Mesothelial cell of epicardium (in vitro differentiated cells): ENCODE measurements at regions not wholly inside any gene's neighbourhood (a gene's known extent, or its start where the extent isn't known, plus 50 kb on each side); places are given as distances from the start of the nearest gene placed in this dataset.

ENCODE experiments used
- DNase-seq, 2 experiments: peaks; one replicate each; pipeline ENCODE4 v3.0.0; 2021; ENCODE audit warnings: low spot score in 2 of 2; ENCODE audit not compliant: unreplicated experiment in 2 of 2
- H3K27ac Mint-ChIP-seq: 2 replicates; pipeline ENCODE4 v1.8.0; 2021; ENCODE audit warnings: mixed read lengths
- H3K27me3 Mint-ChIP-seq: 2 replicates; pipeline ENCODE4 v1.8.0; 2021; ENCODE audit warnings: low read depth, mixed read lengths
- H3K36me3 Mint-ChIP-seq: 2 replicates; pipeline ENCODE4 v1.8.0; 2021; ENCODE audit warnings: mixed read lengths
- H3K4me1 Mint-ChIP-seq: 2 replicates; pipeline ENCODE4 v1.8.0; 2021; ENCODE audit warnings: mixed read lengths
- H3K4me3 Mint-ChIP-seq: 2 replicates; pipeline ENCODE4 v1.8.0; 2021; ENCODE audit warnings: mild to moderate bottlenecking, moderate library complexity, mixed read lengths
- H3K9me3 Mint-ChIP-seq: 2 replicates; pipeline ENCODE4 v1.8.0; 2021; ENCODE audit warnings: mixed read lengths
- TF ChIP-seq, protein P1 (sequence below): fragments of 200-600 bp; sonication (generic); IDR thresholded peaks from one replicate; pipeline ENCODE4 v1.5.0; 2021; ENCODE audit warnings: antibody characterized with exemption; ENCODE audit not compliant: unreplicated experiment

DNA sequence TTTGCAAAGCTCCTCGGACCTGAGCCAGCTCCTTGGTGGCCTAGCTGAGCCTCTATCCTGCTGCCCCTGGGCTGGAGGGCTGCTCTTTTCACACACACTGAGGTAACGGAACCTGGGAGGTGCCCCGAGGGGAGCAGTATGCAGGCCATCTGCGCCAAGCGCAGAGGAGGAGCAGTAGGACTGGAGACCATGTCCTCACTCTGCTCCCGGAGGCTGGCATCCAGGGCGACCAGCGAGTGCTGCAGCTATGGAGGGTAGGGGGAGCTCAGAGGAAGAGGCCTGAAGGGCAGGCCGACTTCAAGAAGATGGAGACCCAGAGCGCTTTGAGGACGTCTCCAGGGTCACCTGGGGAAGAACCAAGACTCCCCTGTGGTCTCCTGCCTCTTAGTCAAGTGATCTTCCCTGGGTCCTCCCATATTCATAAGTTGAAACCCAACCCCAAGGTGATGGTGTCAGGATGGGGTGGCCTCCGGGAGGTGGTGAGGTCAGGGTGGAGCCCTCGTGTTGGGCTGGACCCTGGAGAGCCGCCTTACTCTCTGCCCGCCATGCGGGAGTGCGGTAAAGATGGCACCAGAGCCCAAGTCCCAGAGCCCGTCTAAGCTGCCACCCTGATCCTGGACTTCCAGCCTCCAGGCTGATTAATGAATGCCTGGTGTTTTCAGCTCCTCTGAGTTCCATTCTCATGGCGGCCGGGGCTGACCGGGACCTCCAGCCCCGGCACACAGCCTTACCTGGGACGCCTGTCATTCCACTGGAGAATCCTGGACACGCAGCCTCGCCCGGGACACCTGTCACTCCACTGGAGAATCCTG, 160.7 kb downstream of the NDUFA10 start:
- H3K9me3 Mint-ChIP-seq: no peaks in the 10 kb centered on the region
- H3K27me3 Mint-ChIP-seq: peaks cover 12% of the 10 kb centered on the region
- DNase-seq: no peak
- H3K4me3 Mint-ChIP-seq: no peak overlapping the region
- H3K4me1 Mint-ChIP-seq: no peaks in the 10 kb centered on the region
- H3K27ac Mint-ChIP-seq: no peak overlapping the region
- H3K36me3 Mint-ChIP-seq: no peaks in the 10 kb centered on the region
- TF ChIP-seq, protein P1, sequence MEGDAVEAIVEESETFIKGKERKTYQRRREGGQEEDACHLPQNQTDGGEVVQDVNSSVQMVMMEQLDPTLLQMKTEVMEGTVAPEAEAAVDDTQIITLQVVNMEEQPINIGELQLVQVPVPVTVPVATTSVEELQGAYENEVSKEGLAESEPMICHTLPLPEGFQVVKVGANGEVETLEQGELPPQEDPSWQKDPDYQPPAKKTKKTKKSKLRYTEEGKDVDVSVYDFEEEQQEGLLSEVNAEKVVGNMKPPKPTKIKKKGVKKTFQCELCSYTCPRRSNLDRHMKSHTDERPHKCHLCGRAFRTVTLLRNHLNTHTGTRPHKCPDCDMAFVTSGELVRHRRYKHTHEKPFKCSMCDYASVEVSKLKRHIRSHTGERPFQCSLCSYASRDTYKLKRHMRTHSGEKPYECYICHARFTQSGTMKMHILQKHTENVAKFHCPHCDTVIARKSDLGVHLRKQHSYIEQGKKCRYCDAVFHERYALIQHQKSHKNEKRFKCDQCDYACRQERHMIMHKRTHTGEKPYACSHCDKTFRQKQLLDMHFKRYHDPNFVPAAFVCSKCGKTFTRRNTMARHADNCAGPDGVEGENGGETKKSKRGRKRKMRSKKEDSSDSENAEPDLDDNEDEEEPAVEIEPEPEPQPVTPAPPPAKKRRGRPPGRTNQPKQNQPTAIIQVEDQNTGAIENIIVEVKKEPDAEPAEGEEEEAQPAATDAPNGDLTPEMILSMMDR: no peak

DNA sequence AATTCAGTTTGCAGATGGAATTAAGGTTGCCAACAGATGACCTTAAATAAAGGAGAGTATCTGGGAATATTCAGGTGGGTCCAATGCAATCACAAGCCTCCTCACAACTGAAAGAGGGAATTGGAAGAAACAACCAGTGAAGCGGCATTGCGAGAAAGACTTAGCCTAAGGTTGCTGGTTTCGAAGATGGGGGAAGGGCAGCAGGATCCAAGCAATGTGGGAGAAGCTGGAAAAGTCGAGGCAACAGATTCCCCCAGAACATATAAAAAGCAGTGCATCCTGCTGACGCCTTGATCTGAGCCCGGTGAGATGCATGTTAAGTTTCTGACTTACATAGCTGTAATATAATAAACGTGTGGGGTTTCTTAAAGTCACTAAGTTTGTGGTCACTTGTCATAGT, 162.5 kb downstream of the NDUFA10 start:
- H3K9me3 Mint-ChIP-seq: no peaks in the 10 kb centered on the region
- H3K27me3 Mint-ChIP-seq: peaks cover 20% of the 10 kb centered on the region
- no peaks in the 10 kb centered on the region for H3K4me1 Mint-ChIP-seq
- TF ChIP-seq, protein P1: no peak
- H3K4me3 Mint-ChIP-seq: no peak overlapping the region
- DNase-seq: no peak
- H3K27ac Mint-ChIP-seq: no peak overlapping the region
- H3K36me3 Mint-ChIP-seq: no peaks in the 10 kb centered on the region

DNA sequence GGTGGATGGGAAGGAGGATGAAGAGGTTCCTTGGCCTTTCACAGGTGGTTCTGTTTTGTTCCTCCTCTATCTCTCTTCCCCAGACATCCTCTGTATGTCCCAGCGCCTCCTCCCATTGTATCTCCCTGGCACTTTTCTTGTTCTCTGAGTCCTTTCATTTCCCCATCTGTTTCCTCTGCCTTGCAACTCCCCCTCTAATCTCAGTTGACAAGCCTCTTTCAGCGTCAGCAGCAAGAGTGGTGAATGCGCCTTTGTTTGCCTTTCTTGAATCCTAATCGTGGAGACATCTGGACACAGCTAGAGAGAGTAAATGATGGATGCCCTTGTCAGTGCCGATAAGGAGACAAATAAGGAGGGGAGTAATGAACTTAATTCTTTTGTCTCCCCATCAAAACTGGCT, 167.0 kb downstream of the NDUFA10 start:
- peaks cover 7% of the 10 kb centered on the region for H3K9me3 Mint-ChIP-seq
- no peaks in the 10 kb centered on the region for H3K36me3 Mint-ChIP-seq
- H3K27ac Mint-ChIP-seq: no peak overlapping the region
- no peak overlapping the region for H3K4me3 Mint-ChIP-seq
- DNase-seq: no peak
- no peaks in the 10 kb centered on the region for H3K4me1 Mint-ChIP-seq
- TF ChIP-seq, protein P1: no peak
- H3K27me3 Mint-ChIP-seq: peaks cover 22% of the 10 kb centered on the region

DNA sequence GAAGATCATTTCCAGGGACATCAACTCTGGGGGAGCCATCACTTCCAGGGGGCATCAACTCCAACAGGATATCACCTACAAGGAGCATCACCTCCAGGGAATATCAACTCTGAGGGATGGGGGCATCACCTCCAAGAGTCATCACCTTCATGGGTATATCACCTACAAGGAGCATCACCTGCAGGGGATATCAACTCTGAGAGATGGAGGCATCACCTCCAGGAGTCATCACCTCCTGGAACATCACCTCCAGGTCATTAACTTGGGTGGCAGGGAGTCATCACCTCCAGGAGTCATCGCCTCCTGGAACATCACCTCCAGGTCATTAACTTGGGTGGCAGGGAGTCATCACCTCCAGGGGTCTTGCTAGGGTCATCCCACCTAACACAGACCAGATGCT, 167.6 kb downstream of the NDUFA10 start:
- DNase-seq: no peak
- peaks cover 22% of the 10 kb centered on the region for H3K27me3 Mint-ChIP-seq
- no peaks in the 10 kb centered on the region for H3K36me3 Mint-ChIP-seq
- H3K9me3 Mint-ChIP-seq: peaks cover 7% of the 10 kb centered on the region
- H3K27ac Mint-ChIP-seq: no peak overlapping the region
- H3K4me1 Mint-ChIP-seq: no peaks in the 10 kb centered on the region
- TF ChIP-seq, protein P1: no peak
- H3K4me3 Mint-ChIP-seq: no peak overlapping the region

DNA sequence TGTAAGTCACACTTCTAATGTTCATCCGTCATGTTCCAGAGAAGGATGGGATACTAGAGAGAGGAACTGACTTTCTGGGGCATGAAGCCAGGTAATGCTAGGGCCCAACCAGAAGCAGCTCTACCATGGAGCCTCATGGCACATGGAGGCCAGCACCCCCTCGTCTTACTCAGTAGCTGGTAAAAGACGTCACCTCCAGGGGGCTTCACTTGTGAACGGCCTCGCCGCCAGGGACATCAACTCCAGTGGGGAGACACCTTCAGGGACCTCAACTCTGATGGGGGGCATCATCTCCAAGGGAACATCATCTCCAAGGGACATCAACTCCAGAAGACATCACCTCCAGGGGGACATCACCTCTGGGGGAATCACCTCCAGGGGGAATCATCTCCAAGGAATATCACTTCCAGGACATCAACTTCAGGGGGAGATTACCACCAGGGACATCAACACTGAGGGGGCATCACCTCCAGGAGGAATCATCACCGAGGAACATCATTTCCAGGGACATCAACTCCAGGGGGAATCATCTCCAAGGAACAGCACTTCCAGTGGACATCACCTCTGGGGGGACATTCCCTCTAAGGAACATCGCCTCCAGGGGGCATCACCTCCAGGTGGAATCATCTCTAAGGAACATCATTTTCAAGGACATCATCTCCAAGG, 168.4 kb downstream of the NDUFA10 start:
- H3K36me3 Mint-ChIP-seq: no peaks in the 10 kb centered on the region
- no peaks in the 10 kb centered on the region for H3K4me1 Mint-ChIP-seq
- TF ChIP-seq, protein P1: no peak
- no peak overlapping the region for H3K27ac Mint-ChIP-seq
- no peak for DNase-seq
- no peak overlapping the region for H3K4me3 Mint-ChIP-seq
- H3K9me3 Mint-ChIP-seq: peaks cover 7% of the 10 kb centered on the region
- peaks cover 20% of the 10 kb centered on the region for H3K27me3 Mint-ChIP-seq
